ENCODE measurements at regions not wholly inside any gene's neighbourhood (a gene's known extent, or its start where the extent isn't known, plus 50 kb on each side); places are given as distances from the start of the nearest gene placed in this dataset.

GRCh38 chr4:32472918-32473317, 1752.7 kb downstream of the PCDH7 start:
- Histone ChIP-seq H3K79me2 (ENCODE audit: insufficient read depth, low read depth, low read length) (no peaks in the 10 kb centered on the region), H2AFZ (ENCODE audit: low read length) (no peak overlapping the region), H3K27ac (ENCODE audit: low read depth, low read length, poor library complexity, severe bottlenecking) (no peak overlapping the region), H4K20me1 (ENCODE audit: insufficient read depth, low read length) (no peaks in the 10 kb centered on the region), H3K4me1 (ENCODE audit: insufficient read depth, low read length, poor library complexity, severe bottlenecking) (no peaks in the 10 kb centered on the region), H3K36me3 (ENCODE audit: insufficient read depth, low read length) (no peaks in the 10 kb centered on the region), H3K4me3 (ENCODE audit: low read depth, low read length, poor library complexity, severe bottlenecking) (no peak overlapping the region), H3K9me2 (ENCODE audit: insufficient read depth, low read length) (no peaks in the 10 kb centered on the region), H3K9me3 (ENCODE audit: low read length) (no peaks in the 10 kb centered on the region), H3K4me2 (ENCODE audit: low read length) (no peak overlapping the region)
- no peak for DNase-seq (ENCODE audit: low spot score)
- BruUV-seq (replicated peaks) = no TSS peak
- intact Hi-C loops (cut with micrococcal nuclease; ENCODE audit: unreplicated experiment) = no loop called here
- TF ChIP-seq CTCF (conservative IDR thresholded peaks at IDR 0.05; ENCODE audit: low read length) (no peak), EZH2phosphoT487 (IDR thresholded peaks at IDR 0.05; ENCODE audit: borderline replicate concordance, low read depth, low read length) (no peak)
- ChIA-PET CTCF (ENCODE audit: unreplicated experiment) (no interaction called here), POLR2A (interaction anchor here (1.2 kb wide), 1 partner anchor 137 kb away, joined by 3 read pairs; no protein-coding TSS in a partner anchor)

GRCh38 chr4:32475710-32476109, 1755.5 kb downstream of the PCDH7 start:
- Histone ChIP-seq H4K20me1 (ENCODE audit: insufficient read depth, low read length) (no peaks in the 10 kb centered on the region), H3K9me3 (ENCODE audit: low read length) (no peaks in the 10 kb centered on the region), H2AFZ (ENCODE audit: low read length) (no peak overlapping the region; the same call in 1 of the 2 replicates), H3K9me2 (ENCODE audit: insufficient read depth, low read length) (no peaks in the 10 kb centered on the region), H3K4me3 (ENCODE audit: low read depth, low read length, poor library complexity, severe bottlenecking) (no peak overlapping the region), H3K27ac (ENCODE audit: low read depth, low read length, poor library complexity, severe bottlenecking) (no peak overlapping the region), H3K79me2 (ENCODE audit: insufficient read depth, low read depth, low read length) (no peaks in the 10 kb centered on the region), H3K36me3 (ENCODE audit: insufficient read depth, low read length) (no peaks in the 10 kb centered on the region), H3K4me1 (ENCODE audit: insufficient read depth, low read length, poor library complexity, severe bottlenecking) (no peaks in the 10 kb centered on the region), H3K4me2 (ENCODE audit: low read length) (no peak overlapping the region)
- BruUV-seq (replicated peaks) = no TSS peak
- ChIA-PET CTCF (ENCODE audit: unreplicated experiment) (no interaction called here), POLR2A (interaction anchor here (0.9 to 1.1 kb wide), 4 partner anchors 11 to 38 kb away, joined by 3 to 4 read pairs (median 3); no protein-coding TSS in a partner anchor)
- intact Hi-C loops (cut with micrococcal nuclease; ENCODE audit: unreplicated experiment) = no loop called here
- TF ChIP-seq CTCF (conservative IDR thresholded peaks at IDR 0.05; ENCODE audit: low read length) (no peak), EZH2phosphoT487 (IDR thresholded peaks at IDR 0.05; ENCODE audit: borderline replicate concordance, low read depth, low read length) (no peak)
- DNase-seq (ENCODE audit: low spot score) = no peak

- POLR2A ChIA-PET = no interaction called here
- Histone ChIP-seq H3K4me2 (ENCODE audit: low read length) (no peak overlapping the region), H3K4me1 (ENCODE audit: insufficient read depth, low read length, poor library complexity, severe bottlenecking) (no peaks in the 10 kb centered on the region), H3K9me2 (ENCODE audit: insufficient read depth, low read length) (no peaks in the 10 kb centered on the region), H2AFZ (ENCODE audit: low read length) (no peak overlapping the region), H3K27ac (ENCODE audit: low read depth, low read length, poor library complexity, severe bottlenecking) (no peak overlapping the region), H3K79me2 (ENCODE audit: insufficient read depth, low read depth, low read length) (no peaks in the 10 kb centered on the region), H3K36me3 (ENCODE audit: insufficient read depth, low read length) (no peaks in the 10 kb centered on the region), H3K9me3 (ENCODE audit: low read length) (no peaks in the 10 kb centered on the region), H3K4me3 (ENCODE audit: low read depth, low read length, poor library complexity, severe bottlenecking) (no peak overlapping the region), H4K20me1 (ENCODE audit: insufficient read depth, low read length) (no peaks in the 10 kb centered on the region)
- intact Hi-C loops (cut with micrococcal nuclease; ENCODE audit: unreplicated experiment) = no loop called here
- no peak for DNase-seq (ENCODE audit: low spot score)
- TF ChIP-seq CTCF (conservative IDR thresholded peaks at IDR 0.05; ENCODE audit: low read length) = no peak
- TF ChIP-seq EZH2phosphoT487 (IDR thresholded peaks at IDR 0.05; ENCODE audit: borderline replicate concordance, low read depth, low read length) = no peak
- CTCF ChIA-PET (ENCODE audit: unreplicated experiment) = no interaction called here
- BruUV-seq (replicated peaks) = no TSS peak
Observed at GRCh38 chr4:32477518-32477917, 1757.3 kb downstream of the PCDH7 start.
